ENCODE measurements at regions not wholly inside any gene's neighbourhood (a gene's known extent, or its start where the extent isn't known, plus 50 kb on each side); places are given as distances from the start of the nearest gene placed in this dataset.
"Not testable (repeated sequence)": the region's sequence is repeated elsewhere in the genome, so short reads cannot be mapped to it uniquely, and the experiment has no call there.

GRCh38 chr4:55696424-55696823 is 60.3 kb upstream of the NMU start:
- peaks cover 31% of the 10 kb centered on the region for H3K27me3 Mint-ChIP-seq
- H3K27ac Mint-ChIP-seq; H3K4me3 Mint-ChIP-seq; H3K36me3 Mint-ChIP-seq (ENCODE audit: low read depth); H3K9me3 Mint-ChIP-seq; ATAC-seq (replicated peaks); H3K4me1 Mint-ChIP-seq: not testable (repeated sequence)

DNA sequence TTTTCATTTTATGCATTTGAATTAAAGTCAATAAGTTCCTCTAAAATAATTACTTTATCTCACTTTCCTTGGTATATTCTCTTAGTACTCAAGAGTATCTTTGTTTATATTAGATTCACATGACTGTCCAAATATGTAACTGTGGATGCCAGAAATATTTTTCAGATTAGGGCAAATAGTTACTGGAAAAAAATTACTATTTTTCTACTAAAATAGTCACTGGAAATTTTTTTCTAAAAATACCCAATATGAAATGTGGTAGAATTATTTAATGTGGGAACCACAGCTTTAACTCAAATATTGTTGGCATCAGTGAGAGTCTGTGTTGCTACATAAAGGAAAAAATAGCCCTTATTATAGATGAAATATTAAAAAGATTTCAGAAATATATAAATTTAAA is 70.4 kb upstream of the NMU start:
- H3K9me3 Mint-ChIP-seq: no peaks in the 10 kb centered on the region
- no peaks in the 10 kb centered on the region for H3K4me1 Mint-ChIP-seq
- H3K4me3 Mint-ChIP-seq: no peak overlapping the region
- no peak overlapping the region for H3K27ac Mint-ChIP-seq
- ATAC-seq (replicated peaks): no peak
- H3K27me3 Mint-ChIP-seq: no peaks in the 10 kb centered on the region
- H3K36me3 Mint-ChIP-seq (ENCODE audit: low read depth): no peaks in the 10 kb centered on the region

- H3K27ac Mint-ChIP-seq: no peak overlapping the region
- no peaks in the 10 kb centered on the region for H3K4me1 Mint-ChIP-seq
- H3K4me3 Mint-ChIP-seq: no peak overlapping the region
- no peaks in the 10 kb centered on the region for H3K9me3 Mint-ChIP-seq
- H3K27me3 Mint-ChIP-seq: no peaks in the 10 kb centered on the region
- H3K36me3 Mint-ChIP-seq (ENCODE audit: low read depth): no peaks in the 10 kb centered on the region
- ATAC-seq (replicated peaks): no peak
Observed at GRCh38 chr4:55707507-55707906, 71.4 kb upstream of the NMU start.

DNA sequence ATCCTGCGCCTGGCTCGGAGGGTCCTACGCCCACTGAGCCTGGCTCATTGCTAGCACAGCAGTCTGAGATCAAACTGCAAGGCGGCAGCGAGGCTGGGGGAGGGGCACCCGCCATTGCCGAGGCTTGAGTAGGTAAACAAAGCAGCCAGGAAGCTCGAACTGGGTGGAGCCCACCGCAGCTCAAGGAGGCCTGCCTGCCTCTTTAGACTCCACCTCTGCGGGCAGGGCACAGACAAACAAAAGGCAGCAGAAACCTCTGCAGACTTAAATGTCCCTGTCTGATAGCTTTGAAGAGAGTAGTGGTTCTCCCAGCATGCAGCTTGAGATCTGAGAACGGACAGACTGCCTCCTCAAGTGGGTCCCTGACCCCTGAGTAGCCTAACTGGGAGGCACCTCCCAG is 71.9 kb upstream of the NMU start:
- H3K4me3 Mint-ChIP-seq; ATAC-seq (replicated peaks); H3K27me3 Mint-ChIP-seq; H3K4me1 Mint-ChIP-seq; H3K27ac Mint-ChIP-seq; H3K36me3 Mint-ChIP-seq (ENCODE audit: low read depth); H3K9me3 Mint-ChIP-seq: not testable (repeated sequence)

GRCh38 chr4:55712835-55713234 is 76.7 kb upstream of the NMU start:
- not testable (repeated sequence) for H3K27ac Mint-ChIP-seq; H3K4me3 Mint-ChIP-seq; H3K27me3 Mint-ChIP-seq; ATAC-seq (replicated peaks); H3K9me3 Mint-ChIP-seq; H3K36me3 Mint-ChIP-seq (ENCODE audit: low read depth); H3K4me1 Mint-ChIP-seq

GRCh38 chr4:55721651-55722050 is 85.6 kb upstream of the NMU start:
- no peak for ATAC-seq (replicated peaks)
- Mint-ChIP-seq H3K27me3 (no peaks in the 10 kb centered on the region), H3K36me3 (ENCODE audit: low read depth) (no peaks in the 10 kb centered on the region), H3K4me3 (no peak overlapping the region), H3K4me1 (no peaks in the 10 kb centered on the region), H3K9me3 (no peaks in the 10 kb centered on the region), H3K27ac (no peak overlapping the region)

- Mint-ChIP-seq H3K27me3 (no peaks in the 10 kb centered on the region), H3K36me3 (ENCODE audit: low read depth) (no peaks in the 10 kb centered on the region), H3K4me1 (no peaks in the 10 kb centered on the region), H3K27ac (no peak overlapping the region), H3K4me3 (no peak overlapping the region), H3K9me3 (no peaks in the 10 kb centered on the region)
- no peak for ATAC-seq (replicated peaks)
Observed at GRCh38 chr4:55722132-55722531, 86.0 kb upstream of the NMU start.

GRCh38 chr4:55723403-55723802 is 87.3 kb upstream of the NMU start:
- Mint-ChIP-seq H3K27ac (no peak overlapping the region), H3K4me3 (no peak overlapping the region), H3K27me3 (no peaks in the 10 kb centered on the region), H3K9me3 (no peaks in the 10 kb centered on the region), H3K36me3 (ENCODE audit: low read depth) (no peaks in the 10 kb centered on the region), H3K4me1 (no peaks in the 10 kb centered on the region)
- ATAC-seq (replicated peaks): no peak

DNA sequence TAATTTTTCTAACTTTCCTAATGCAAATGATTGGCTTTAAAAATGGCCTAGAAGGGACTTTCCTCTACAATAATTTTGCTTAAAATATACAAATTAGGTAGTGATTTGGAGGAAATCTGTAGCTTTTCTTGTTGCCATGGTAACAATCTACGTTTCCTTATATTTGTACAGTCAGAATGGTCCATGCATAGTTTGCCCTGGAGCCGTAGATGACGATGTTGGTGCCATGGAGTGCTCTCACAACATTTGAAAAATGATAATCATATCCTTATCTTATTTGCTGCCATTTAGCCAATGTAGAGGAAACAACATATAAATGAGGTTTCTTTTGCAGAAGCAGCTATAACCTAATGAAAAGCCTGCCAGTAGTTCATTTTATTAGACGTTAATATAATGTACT is 89.0 kb upstream of the NMU start:
- no peaks in the 10 kb centered on the region for H3K9me3 Mint-ChIP-seq
- H3K27ac Mint-ChIP-seq: no peak overlapping the region
- peaks cover 6% of the 10 kb centered on the region for H3K27me3 Mint-ChIP-seq
- no peak for ATAC-seq (replicated peaks)
- H3K4me3 Mint-ChIP-seq: no peak overlapping the region
- no peaks in the 10 kb centered on the region for H3K36me3 Mint-ChIP-seq (ENCODE audit: low read depth)
- H3K4me1 Mint-ChIP-seq: no peaks in the 10 kb centered on the region

GRCh38 chr4:55727746-55728145 is 91.6 kb upstream of the NMU start:
- peaks cover 12% of the 10 kb centered on the region for H3K27me3 Mint-ChIP-seq
- H3K27ac Mint-ChIP-seq: no peak overlapping the region
- ATAC-seq (replicated peaks): no peak
- no peaks in the 10 kb centered on the region for H3K9me3 Mint-ChIP-seq
- H3K4me1 Mint-ChIP-seq: no peaks in the 10 kb centered on the region
- H3K36me3 Mint-ChIP-seq (ENCODE audit: low read depth): no peaks in the 10 kb centered on the region
- no peak overlapping the region for H3K4me3 Mint-ChIP-seq

DNA sequence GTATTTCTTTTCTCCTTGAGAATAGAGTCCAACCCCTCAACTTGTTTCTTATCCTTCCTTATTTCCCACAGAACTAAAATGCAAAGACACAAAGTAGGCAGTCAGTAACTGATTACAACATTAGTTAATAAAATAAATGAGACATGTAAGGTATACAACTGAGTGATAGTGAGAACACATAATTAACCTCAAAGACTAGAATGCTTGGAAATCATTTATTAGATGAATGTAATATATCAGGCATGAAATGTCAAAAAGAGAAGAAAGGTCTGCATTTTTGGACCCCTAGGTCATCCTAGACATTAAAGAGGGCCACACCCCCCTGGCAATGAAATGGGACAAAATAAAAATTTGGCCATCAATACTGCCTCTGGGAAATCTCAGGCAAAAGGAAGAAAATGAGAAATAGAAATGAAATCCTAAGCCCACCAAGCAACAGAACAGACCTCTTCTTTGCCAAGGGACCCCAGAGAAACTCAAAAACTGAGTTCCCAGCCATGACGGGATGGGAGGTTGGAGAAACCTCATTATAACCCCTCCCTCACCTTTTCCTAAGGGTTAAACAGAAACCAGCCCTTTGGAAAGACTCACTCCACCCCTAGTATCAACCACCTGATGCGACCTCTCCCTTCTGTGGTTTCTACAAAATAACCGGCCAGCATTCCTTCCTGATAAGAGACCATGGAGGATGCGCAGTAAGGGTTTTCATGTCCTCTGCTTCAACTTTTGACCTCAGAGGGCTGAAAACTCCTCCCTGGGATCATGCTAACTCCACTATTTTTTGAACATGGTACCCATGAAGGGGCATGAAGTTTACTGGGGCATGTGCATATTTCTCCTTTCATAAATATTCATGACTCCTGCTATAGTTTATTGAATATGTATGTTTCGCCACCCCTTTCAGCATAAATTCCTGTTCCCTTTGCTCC is 90.0 kb upstream of the EXOC1L start:
- no peak for ATAC-seq (replicated peaks)
- no peaks in the 10 kb centered on the region for H3K4me1 Mint-ChIP-seq
- H3K9me3 Mint-ChIP-seq: no peaks in the 10 kb centered on the region
- H3K36me3 Mint-ChIP-seq (ENCODE audit: low read depth): no peaks in the 10 kb centered on the region
- no peak overlapping the region for H3K27ac Mint-ChIP-seq
- H3K27me3 Mint-ChIP-seq: peaks cover 14% of the 10 kb centered on the region
- H3K4me3 Mint-ChIP-seq: no peak overlapping the region

DNA sequence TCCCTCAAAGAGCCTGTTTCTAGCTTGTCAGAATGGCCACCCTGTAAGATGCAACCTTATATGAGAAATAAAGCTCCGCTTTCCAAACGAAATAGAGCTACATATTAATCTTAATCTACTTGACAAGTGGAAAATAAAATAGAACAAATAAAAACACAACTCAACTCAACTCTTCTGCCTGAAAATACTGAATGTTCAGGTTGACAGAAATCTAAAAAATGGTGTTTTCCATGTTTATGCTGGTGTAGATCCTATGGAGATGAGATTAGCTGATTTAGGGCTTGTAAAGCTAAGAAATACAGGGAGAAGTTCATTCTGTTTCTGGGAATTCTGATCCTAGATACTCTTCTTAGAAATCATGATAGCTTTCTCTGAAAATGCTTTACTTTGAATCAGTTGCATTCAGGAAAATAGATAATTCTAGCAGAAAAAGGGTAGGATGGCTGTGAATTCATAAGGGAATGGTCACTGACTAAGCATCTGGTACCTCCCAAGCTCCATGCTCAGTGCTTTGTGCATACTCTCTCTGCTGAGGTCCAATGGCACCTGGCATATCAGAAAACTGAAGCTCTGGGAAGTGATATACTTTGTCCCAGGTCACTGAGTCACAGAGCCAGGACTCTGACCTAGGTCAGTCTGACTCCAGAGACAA is 89.2 kb upstream of the EXOC1L start:
- H3K9me3 Mint-ChIP-seq: no peaks in the 10 kb centered on the region
- H3K36me3 Mint-ChIP-seq (ENCODE audit: low read depth): no peaks in the 10 kb centered on the region
- H3K4me3 Mint-ChIP-seq: no peak overlapping the region
- no peak for ATAC-seq (replicated peaks)
- no peak overlapping the region for H3K27ac Mint-ChIP-seq
- no peaks in the 10 kb centered on the region for H3K4me1 Mint-ChIP-seq
- H3K27me3 Mint-ChIP-seq: peaks cover 20% of the 10 kb centered on the region

DNA sequence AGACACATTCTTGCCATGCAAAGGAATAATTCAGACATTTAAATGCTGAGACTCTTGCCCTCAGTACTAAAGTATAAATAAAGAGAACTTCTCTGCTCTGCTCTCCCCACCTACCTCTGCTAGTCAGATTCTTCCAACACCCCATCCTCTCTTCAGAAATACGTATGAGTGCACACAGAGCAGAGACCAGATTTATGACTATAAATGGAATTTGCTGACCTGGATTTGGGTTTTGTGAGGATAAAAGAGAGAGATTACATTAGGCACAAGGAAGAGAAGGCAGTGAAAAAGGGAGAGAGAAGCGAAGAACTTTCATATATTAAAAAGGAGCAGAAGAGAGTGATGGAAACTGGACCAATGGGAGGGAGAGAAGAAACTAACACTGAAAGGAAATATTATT is 87.6 kb upstream of the EXOC1L start:
- no peak overlapping the region for H3K4me3 Mint-ChIP-seq
- no peaks in the 10 kb centered on the region for H3K9me3 Mint-ChIP-seq

GRCh38 chr4:55732864-55733263 is 86.7 kb upstream of the EXOC1L start:
- Mint-ChIP-seq H3K4me3 (no peak overlapping the region), H3K27ac (no peak overlapping the region), H3K27me3 (peaks cover 36% of the 10 kb centered on the region), H3K9me3 (no peaks in the 10 kb centered on the region), H3K4me1 (no peaks in the 10 kb centered on the region), H3K36me3 (ENCODE audit: low read depth) (no peaks in the 10 kb centered on the region)
- ATAC-seq (replicated peaks): no peak

More for the DNA sequence above, 87.6 kb upstream of the EXOC1L start:
- no peaks in the 10 kb centered on the region for H3K36me3 Mint-ChIP-seq (ENCODE audit: low read depth)
- H3K27ac Mint-ChIP-seq: no peak overlapping the region
- peaks cover 27% of the 10 kb centered on the region for H3K27me3 Mint-ChIP-seq
- ATAC-seq (replicated peaks): no peak
- H3K4me1 Mint-ChIP-seq: no peaks in the 10 kb centered on the region

GRCh38 chr4:55733932-55734331 is 85.7 kb upstream of the EXOC1L start:
- Mint-ChIP-seq H3K27me3 (peaks cover 40% of the 10 kb centered on the region), H3K36me3 (ENCODE audit: low read depth) (no peaks in the 10 kb centered on the region), H3K9me3 (no peaks in the 10 kb centered on the region), H3K27ac (no peak overlapping the region), H3K4me1 (no peaks in the 10 kb centered on the region), H3K4me3 (no peak overlapping the region)
- ATAC-seq (replicated peaks): no peak
